A549 (cell line): ENCODE measurements at regions not wholly inside any gene's neighbourhood (a gene's known extent, or its start where the extent isn't known, plus 50 kb on each side); places are given as distances from the start of the nearest gene placed in this dataset.
"Not testable (repeated sequence)": the region's sequence is repeated elsewhere in the genome, so short reads cannot be mapped to it uniquely, and the experiment has no call there.

ENCODE experiments used
- ATOH8 ChIP-seq: fragments of 250-450 bp; sonication (Bioruptor Pico); IDR thresholded peaks from 2 replicates; pipeline ENCODE4 v1.5.0; 2020; ENCODE audit warnings: low read depth, mild to moderate bottlenecking, moderate library complexity
- CBX2 ChIP-seq: fragments of 200-600 bp; sonication (generic); IDR thresholded peaks from 2 replicates; pipeline ENCODE4 v1.6.1; 2016; ENCODE audit warnings: low read depth, mild to moderate bottlenecking, borderline replicate concordance
- CHD2 ChIP-seq: fragments of 150-350 bp; IDR thresholded peaks from 2 replicates; pipeline ENCODE4 v1.6.1; 2014; ENCODE audit warnings: low read length; ENCODE audit not compliant: partially characterized antibody
- CTCF ChIP-seq: fragments of >200 bp; sonication (Bioruptor Twin); formaldehyde crosslinking; IDR thresholded peaks from 3 replicates; pipeline ENCODE4 v1.5.1; 2016
- EP300 ChIP-seq, 2 experiments: fragments of >200 bp; sonication (Bioruptor Twin); formaldehyde crosslinking; IDR thresholded peaks; 2 replicates in 1 of 2; 3 replicates in 1 of 2; pipeline ENCODE4 v1.6.1; 2016 to 2017
- RCOR1 ChIP-seq: fragments of 150-350 bp; IDR thresholded peaks from 2 replicates; pipeline ENCODE4 v1.6.1; 2014; ENCODE audit warnings: antibody characterized with exemption, low read length, low read depth
- TF ChIP-seq, protein P1 (sequence below): fragments of 200-600 bp; sonication (generic); IDR thresholded peaks from 2 replicates; pipeline ENCODE4 v1.6.1; 2016; ENCODE audit warnings: antibody characterized with exemption, mild to moderate bottlenecking, moderate library complexity

- not testable (repeated sequence) for TF ChIP-seq CTCF; RCOR1; EP300 (IDR thresholded peaks at IDR 0.05); CBX2; CHD2; ATOH8
- TF ChIP-seq, protein P1, sequence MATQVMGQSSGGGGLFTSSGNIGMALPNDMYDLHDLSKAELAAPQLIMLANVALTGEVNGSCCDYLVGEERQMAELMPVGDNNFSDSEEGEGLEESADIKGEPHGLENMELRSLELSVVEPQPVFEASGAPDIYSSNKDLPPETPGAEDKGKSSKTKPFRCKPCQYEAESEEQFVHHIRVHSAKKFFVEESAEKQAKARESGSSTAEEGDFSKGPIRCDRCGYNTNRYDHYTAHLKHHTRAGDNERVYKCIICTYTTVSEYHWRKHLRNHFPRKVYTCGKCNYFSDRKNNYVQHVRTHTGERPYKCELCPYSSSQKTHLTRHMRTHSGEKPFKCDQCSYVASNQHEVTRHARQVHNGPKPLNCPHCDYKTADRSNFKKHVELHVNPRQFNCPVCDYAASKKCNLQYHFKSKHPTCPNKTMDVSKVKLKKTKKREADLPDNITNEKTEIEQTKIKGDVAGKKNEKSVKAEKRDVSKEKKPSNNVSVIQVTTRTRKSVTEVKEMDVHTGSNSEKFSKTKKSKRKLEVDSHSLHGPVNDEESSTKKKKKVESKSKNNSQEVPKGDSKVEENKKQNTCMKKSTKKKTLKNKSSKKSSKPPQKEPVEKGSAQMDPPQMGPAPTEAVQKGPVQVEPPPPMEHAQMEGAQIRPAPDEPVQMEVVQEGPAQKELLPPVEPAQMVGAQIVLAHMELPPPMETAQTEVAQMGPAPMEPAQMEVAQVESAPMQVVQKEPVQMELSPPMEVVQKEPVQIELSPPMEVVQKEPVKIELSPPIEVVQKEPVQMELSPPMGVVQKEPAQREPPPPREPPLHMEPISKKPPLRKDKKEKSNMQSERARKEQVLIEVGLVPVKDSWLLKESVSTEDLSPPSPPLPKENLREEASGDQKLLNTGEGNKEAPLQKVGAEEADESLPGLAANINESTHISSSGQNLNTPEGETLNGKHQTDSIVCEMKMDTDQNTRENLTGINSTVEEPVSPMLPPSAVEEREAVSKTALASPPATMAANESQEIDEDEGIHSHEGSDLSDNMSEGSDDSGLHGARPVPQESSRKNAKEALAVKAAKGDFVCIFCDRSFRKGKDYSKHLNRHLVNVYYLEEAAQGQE = not testable (repeated sequence)
These were observed 754.2 kb downstream of the SPATA31A6 start for GRCh38 chr9:42937583-42938235.
